NAMALWA (cell line): ENCODE measurements at regions not wholly inside any gene's neighbourhood (a gene's known extent, or its start where the extent isn't known, plus 50 kb on each side); places are given as distances from the start of the nearest gene placed in this dataset.

Experiments
- DNase-seq: peaks from one replicate; pipeline ENCODE4 v3.0.0-alpha.2; 2015; ENCODE audit warnings: low spot score

- no peak for DNase-seq
Measured at GRCh38 chr3:26525013-26525412, 97.6 kb upstream of the LRRC3B start.

DNA sequence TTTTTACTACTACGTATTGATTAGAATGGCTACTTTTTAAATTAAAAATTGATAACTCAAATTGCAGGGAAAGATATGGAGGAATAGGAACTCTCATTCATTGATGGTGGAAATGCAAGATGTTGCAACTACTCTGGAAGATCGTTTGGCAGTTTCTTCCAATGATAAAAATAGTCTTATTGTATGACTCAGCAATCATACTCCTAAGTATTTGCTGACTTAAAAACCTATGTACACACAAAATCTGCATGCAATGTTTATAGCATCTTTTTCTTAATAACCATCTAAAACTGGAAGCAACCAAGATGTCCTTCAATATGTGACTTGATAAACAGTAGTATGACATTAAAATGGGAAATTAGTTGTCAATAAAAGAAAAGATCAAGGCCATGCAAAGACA lies 87.4 kb upstream of the LRRC3B start:
- DNase-seq = no peak

GRCh38 chr3:26536955-26537354 lies 85.6 kb upstream of the LRRC3B start:
- DNase-seq = no peak

- DNase-seq = no peak
Measured at GRCh38 chr3:26550413-26550812, 72.2 kb upstream of the LRRC3B start.

DNA sequence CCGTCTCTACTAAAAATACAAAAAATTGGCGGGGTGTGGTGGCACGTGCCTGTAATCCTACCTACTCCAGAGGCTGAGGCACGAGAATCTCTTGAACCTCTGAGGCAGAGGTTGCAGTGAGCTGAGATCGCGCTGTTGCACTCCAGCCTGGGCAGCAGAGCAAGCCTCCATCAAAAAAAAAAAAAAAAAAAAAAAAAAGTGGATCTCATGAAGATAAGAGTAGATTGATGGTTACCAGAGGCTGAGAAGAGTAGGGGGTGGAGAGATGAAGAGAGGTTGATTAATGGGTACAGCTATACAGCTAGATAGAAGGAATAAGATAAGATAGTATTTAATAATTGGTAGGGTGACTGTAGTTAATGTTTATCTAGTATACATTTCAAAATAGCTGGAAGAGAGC lies 65.9 kb upstream of the LRRC3B start:
- no peak for DNase-seq

DNA sequence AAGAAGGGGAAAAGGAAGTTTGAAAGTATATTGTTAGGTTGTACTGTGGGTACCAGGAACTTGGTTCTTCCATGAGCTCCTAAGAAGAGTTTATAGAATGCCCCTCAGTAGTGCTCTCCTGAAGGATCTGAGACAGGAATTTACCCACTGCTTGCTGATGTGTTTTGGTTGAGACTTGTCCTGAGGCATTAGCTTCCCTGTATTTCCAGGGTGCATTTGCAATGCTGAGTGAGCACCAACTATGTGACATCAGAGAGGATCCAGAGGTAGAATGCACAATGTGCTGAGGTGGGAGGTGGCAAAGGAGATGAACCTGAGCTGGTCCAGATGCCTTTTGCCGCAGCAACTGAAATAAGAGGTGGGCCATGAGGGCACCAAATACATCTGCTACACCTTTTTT lies 64.3 kb upstream of the LRRC3B start:
- DNase-seq = no peak

- no peak for DNase-seq
Measured at GRCh38 chr3:26559227-26559626, 63.3 kb upstream of the LRRC3B start.

DNA sequence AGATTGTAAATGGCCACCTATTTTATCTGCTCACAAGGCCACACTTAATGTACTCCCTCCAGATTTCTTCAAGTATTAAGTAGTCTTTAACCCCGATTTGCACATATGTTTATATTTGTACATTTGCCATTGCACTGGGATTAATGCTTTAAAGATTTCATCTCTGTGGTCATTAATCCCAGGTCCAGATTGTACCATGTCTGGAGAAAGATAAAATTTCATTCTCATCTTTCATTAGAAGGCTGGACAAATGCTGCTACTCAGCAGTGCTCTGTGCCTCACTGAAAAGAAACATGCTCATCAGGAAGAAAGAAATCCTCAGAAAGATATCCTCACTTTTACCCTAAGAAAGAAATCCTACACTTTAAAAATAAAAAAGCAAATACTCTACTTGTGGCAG lies 62.5 kb upstream of the LRRC3B start:
- no peak for DNase-seq

GRCh38 chr3:26562021-26562768 lies 60.4 kb upstream of the LRRC3B start:
- DNase-seq = no peak
